Effector CD4-positive, alpha-beta T cell (primary cell): ENCODE measurements at regions not wholly inside any gene's neighbourhood (a gene's known extent, or its start where the extent isn't known, plus 50 kb on each side); places are given as distances from the start of the nearest gene placed in this dataset.

Experiments used
- DNase-seq: peaks from one replicate; pipeline ENCODE4 v3.0.0-alpha.2; 2020

- DNase-seq: no peak
Measured at GRCh38 chr12:125228519-125229260, 163.5 kb downstream of the AACS start.

- no peak for DNase-seq
Measured at GRCh38 chr12:125229878-125230530, 164.8 kb downstream of the AACS start.

GRCh38 chr12:125233319-125233718, 168.1 kb downstream of the AACS start:
- DNase-seq: no peak

- no peak for DNase-seq
Measured at GRCh38 chr12:125239563-125239962, 174.3 kb downstream of the AACS start.

- no peak for DNase-seq
Measured at GRCh38 chr12:125240717-125241116, 175.5 kb downstream of the AACS start.

- no peak for DNase-seq
Measured at GRCh38 chr12:125243811-125244210, 178.6 kb downstream of the AACS start.

GRCh38 chr12:125244338-125244737, 179.1 kb downstream of the AACS start:
- DNase-seq: no peak

GRCh38 chr12:125245581-125246557, 180.6 kb downstream of the AACS start:
- no peak for DNase-seq

- DNase-seq: no peak
Measured at GRCh38 chr12:125247477-125247876, 182.2 kb downstream of the AACS start.

GRCh38 chr12:125249066-125249824, 184.0 kb downstream of the AACS start:
- DNase-seq: no peak

GRCh38 chr12:125249932-125250331, 184.7 kb downstream of the AACS start:
- DNase-seq: no peak

- no peak for DNase-seq
Measured at GRCh38 chr12:125254236-125254635, 189.0 kb downstream of the AACS start.

- no peak for DNase-seq
Measured at GRCh38 chr12:125254856-125255255, 189.6 kb downstream of the AACS start.

- DNase-seq: no peak
Measured at GRCh38 chr12:125255935-125256633, 190.8 kb downstream of the AACS start.

- no peak for DNase-seq
Measured at GRCh38 chr12:125256634-125256936, 191.3 kb downstream of the AACS start.

GRCh38 chr12:125259178-125259867, 194.1 kb downstream of the AACS start:
- DNase-seq: no peak

GRCh38 chr12:125262851-125263250, 197.6 kb downstream of the AACS start:
- DNase-seq: no peak

GRCh38 chr12:125263385-125263784, 198.2 kb downstream of the AACS start:
- DNase-seq: no peak

GRCh38 chr12:125267114-125267513, 201.9 kb downstream of the AACS start:
- no peak for DNase-seq

GRCh38 chr12:125269276-125269675, 204.0 kb downstream of the AACS start:
- no peak for DNase-seq

- DNase-seq: no peak
Measured at GRCh38 chr12:125271892-125272291, 206.7 kb downstream of the AACS start.
